ENCODE measurements at regions not wholly inside any gene's neighbourhood (a gene's known extent, or its start where the extent isn't known, plus 50 kb on each side); places are given as distances from the start of the nearest gene placed in this dataset.
"Not testable (repeated sequence)": the region's sequence is repeated elsewhere in the genome, so short reads cannot be mapped to it uniquely, and the experiment has no call there.

DNA sequence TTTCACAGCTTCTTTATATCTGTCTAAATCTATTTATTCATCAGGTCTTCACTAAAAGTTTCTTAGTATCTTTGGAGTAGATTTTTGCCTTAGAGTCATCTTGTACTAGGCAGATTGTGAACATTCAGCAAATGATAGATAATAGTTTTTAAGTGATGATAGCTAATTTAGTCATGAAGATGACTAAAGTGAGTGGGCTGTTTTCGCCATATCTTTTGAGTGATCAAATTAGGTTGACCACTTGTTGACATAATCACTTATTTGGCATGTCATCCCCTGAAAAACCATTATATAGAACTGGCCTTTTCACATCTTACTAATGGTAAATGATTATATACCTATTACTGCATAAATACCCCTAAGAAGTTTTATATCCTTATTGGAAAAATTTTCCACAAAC is 999.2 kb downstream of the PCDH17 start:
- no peak for ATAC-seq

DNA sequence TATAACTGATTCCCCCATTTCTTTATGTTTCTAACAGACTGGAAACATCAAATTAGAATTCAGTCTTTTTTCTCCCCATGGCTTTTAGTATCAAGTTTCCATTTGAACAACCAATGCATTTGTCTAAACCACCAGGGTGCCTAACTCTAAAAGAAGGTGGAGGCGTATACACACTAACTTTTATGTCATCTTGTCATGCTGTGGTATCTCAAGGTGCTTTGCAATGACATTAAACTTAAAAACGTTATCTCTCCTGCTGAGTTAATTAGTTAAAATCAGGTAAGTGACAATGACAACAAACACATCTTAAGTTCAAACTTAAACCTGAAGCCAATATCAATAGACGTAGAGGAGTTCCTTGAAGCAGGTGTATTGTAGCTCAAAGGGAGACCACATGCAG is 1001.7 kb downstream of the PCDH17 start:
- no peak for ATAC-seq

DNA sequence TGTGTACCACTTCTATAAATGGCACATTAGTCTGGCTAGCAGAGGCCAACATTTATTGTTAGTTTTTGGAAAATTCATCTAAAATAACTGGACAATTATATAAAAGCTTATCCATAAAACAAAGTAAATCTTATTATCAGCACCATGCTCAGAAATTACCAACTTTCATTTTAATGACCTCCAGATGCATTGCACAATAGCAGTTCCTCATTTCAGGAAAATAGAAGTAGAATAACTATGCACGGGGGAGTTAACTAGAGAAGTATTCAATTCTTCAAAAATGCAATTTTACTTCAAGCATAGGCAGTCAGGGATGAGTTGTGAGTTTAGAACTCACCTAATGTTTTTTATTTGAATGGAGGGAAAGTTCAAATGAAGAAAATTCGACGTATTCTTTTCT is 1023.5 kb downstream of the PCDH17 start:
- ATAC-seq, result no peak

DNA sequence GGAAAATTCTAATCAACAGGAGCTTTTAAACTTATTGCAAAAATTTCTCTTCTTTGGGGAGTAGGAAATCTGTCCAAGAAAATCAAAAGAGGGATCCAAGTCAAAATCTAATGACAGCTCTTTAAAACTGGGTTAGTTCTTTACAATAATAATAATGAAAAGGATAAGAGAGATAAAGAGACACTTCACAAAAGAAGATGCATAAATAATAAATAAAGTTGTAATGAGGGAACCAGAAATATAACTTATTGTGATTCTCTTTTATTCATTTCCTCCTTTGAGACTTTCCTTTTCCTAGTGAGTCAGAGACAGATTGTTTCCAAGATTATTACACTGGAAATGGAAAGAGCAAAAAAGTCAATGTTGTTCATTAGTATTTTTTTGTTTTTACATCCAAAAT is 1029.3 kb downstream of the PCDH17 start:
- ATAC-seq, result no peak

DNA sequence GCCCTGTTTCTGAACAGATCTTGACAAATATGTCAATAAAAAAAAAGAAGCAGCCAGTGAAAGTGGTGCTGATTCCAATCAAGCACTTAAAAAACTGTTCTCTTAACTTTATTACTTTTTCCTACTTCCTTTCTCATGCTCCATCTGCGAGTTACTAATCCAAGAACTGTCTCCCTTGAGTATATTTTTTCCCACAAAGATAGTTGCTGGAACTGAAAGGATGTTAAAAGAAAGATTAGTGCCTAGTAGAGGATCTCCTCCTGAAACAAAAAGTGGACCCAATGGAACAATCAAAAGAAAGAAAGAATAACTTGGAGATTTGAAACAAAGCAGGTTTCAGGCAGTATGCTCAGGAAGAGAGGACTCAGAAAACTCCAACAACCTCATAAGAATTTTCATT is 1034.8 kb downstream of the PCDH17 start:
- ATAC-seq, result no peak

DNA sequence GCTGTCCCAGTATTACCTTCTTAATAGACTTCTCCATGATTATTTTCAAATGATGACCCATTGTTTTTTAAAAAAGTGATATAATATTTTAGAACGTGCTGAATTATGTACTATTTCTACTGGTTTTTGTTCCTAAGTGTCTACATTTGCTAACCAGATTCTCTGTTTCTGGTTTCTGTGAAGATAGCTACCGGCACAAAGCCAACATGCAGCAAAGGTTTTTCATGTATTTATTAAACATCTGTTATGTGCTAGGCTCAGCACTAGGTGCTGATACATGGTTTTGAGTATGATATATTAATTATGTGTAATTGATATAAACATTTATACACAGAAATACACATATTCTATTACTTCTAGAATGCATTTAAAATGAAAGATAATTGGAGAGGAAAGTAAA is 1035.6 kb downstream of the PCDH17 start:
- no peak for ATAC-seq

DNA sequence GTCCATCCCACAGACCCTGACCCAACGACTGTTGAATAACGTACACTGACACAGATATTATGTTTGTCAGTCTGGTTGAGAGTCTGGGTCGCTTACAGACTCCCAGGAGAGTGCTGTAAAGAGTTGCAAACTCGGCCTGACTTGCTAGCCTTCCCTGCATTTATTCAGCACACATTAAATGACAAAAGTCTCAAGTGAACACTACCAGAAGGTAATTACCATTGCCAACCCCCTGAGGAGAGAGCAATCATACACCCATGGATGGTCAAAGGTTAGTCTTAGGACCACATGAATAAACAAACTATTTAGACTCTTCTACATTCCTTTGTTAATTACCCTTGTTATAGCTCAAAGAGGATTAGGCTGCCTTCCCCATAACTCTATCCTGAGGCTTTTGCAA is 1048.6 kb downstream of the PCDH17 start:
- no peak for ATAC-seq

DNA sequence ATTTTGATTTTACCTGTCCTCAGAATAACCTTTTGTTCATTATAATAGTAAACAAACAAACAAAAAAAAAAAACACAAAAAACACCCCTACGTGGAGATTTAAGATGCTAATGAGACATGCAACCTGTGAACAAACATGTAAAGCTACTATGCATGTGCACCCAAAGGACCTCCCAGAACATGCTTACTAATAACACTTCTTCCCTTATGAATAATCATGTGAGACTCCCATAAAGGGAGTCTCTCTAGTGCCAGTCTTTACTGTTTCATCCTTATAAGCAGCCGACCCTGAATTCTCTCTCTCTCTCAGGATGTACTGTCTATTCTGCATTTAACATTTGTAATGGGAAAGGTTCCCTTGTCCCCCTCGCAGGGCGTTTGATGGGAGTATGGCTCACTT is 1051.1 kb downstream of the PCDH17 start:
- ATAC-seq, result no peak

DNA sequence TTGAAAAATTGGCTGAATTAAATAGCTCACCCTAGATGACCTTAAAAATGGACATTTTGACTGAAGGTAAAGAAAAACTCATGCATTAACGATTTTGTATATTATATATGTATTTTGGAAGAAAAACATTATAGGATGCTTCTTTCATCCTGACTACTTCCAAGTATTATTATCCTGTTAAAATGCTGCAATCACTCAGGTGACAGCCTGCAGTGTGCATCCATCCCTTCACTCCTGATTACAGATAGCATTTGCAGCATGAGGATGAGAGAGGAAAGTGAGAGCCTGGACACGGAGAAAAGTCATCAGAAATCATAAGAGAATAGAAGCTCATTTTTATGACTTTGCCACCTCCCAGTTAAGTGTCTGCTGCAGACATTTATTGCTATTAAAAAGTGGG is 1055.6 kb downstream of the PCDH17 start:
- no peak for ATAC-seq

DNA sequence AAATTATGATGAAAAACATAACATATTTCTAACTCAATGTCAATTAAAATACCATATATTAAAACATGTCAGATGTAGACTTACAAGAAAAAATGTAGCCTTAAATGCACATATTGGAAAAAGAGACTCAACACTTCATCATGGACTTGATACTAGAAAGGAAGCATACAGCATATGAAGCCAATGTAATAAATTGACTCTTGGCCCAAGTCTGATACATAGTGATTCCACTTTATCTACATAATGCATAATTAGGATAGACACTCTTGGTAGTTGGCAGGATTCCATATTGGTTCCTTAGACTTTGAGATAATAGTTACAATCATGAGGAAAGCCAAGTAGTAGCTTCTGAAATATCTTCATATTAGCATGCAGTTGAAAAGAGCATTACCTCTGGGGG is 1067.0 kb downstream of the PCDH17 start:
- no peak for ATAC-seq

DNA sequence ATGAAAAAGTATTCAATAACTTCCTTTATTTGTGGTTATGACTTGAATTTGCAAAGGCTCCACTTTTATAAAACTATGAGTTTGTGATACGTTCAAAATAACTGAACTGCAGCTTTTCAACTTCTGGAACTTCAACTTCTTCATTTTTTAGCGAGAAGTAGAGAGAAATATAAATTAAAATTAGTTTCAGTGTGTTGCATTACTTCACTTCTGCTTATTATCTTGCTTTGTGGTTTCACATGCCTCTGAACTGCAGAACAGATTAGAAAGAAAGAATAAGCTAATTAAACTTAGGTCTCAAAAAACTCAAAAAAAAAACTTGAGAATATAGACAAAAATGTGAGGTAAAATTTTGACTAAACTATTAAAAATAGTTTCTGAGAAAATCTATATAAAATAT is 1073.4 kb downstream of the PCDH17 start:
- no peak for ATAC-seq

DNA sequence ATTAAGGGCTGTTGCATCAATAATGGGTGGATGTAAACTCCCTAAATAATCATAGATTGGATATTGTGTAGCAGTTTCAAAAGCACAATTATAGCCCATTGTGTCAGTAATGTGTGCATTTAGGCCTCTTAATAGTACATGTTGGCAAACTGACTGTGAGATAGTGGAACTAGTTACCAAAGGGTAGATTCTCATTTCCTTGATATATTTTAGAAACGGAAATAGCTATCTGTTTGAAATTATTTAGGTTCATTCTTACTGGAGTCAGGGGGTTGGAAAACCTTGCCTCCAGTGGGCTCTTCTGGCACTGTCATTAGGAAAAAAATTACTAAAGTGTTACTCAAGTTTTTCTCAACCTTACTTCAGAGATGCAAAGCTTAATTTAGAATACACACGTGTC is 1074.9 kb downstream of the PCDH17 start:
- ATAC-seq, result no peak

DNA sequence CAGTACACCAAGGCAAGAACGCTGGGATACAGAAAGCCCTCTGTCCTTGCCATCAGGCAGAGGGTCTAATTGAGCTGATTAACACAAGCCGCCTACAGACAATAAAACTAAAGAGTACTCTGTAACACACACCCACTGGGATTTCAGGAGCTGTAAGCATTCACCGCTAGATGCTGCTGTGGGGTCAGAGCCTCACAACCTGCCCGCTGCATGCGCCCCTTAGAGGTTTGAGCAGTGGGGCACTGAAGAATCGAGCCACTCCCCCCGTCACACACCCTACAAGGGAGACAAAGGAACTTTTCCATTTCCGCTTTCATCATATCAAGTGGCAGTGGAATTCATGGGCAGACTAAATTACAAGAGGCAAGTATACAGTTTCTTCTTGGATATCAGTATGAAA is 1080.6 kb downstream of the PCDH17 start:
- no peak for ATAC-seq

DNA sequence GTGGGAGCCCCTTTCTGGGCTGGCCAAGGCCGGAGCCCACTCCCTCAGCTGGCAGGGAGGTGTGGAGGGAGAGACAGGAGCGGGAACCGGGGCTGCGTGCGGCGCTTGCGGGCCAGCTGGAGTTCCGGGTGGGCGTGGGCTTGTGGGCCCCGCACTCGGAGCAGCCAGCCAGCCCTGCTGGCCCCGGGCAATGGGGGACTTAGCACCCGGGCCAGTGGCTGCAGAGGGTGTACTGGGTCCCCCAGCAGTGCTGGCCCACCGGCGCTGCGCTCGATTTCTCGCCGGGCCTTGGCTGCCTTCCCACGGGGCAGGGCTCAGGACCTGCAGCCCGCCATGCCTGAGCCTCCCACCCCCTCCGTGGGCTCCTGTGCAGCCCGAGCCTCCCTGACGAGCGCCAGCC is 1082.5 kb downstream of the PCDH17 start:
- ATAC-seq, result not testable (repeated sequence)

DNA sequence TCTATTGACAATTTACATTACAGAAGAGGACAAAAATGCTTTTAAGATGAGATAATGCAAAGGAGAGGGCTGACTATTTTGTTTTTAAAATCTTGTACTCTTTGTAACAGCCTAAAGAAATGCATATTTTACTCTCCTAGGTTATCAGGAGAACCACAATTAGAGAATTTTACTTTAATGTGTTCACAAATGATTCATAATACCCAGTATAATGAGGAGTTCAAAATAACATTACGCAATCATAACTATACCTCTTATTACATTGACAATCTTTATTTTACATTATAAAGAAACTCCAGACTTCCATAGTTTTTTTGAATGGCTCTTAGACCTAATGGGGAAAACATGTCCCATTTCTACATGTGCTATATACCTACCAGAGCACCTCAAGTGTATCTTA is 1089.7 kb downstream of the PCDH17 start:
- no peak for ATAC-seq

DNA sequence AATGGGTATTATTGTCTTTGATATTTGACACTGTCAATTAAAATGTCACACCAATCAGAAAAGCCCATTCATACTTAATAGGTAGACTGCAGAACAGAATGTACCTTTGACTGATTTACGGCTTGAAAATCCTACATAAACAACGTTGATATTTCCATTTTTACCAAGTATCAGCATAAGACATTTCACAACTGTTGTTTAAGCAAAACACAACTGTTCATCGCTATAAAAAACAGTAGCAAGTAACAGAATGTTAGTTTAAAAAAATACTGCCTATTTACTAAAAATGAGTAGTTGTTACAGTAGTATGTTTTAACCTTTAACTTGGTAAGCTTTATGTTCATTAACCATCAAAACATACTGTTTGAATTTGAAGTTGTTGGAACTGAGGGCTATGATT is 1096.6 kb downstream of the PCDH17 start:
- no peak for ATAC-seq

DNA sequence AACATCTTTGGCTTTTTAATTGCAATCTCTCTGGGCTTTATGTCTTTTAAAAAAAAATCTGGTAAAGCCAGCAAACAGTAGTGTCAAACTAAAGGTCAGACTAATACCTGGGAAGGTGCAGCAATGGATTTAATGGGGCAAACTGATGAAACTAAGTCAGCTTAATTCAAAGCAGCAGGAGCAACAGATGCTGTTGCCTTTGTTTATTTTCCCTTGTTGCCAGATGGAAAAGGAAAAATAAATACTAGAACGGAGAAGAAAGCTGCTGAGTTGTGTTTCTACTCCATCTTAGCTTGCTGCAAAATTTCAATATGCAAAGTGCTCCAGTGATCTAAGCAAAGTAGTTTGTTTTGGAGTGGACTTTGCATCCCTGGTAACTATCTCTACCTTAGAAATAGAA is 1097.8 kb downstream of the PCDH17 start:
- ATAC-seq, result no peak

DNA sequence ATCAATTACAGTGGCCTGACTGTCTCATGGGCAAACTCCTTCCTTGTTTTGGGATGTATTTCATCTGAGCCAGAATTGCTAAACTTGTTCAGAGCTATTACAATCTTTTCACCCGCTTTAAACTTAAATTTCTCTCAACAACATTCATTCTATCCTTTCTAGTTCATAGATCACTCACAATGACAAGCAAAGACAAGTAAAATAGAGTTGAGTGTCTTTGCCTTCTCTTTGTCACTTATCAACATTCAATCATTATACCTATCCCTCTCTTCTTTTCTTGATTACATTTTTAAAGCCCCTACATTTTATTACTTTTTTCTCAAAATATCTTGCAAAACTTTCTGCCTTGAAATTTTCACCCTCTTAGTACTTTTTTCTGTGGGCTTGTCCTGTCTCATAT is 1113.1 kb downstream of the PCDH17 start:
- no peak for ATAC-seq

DNA sequence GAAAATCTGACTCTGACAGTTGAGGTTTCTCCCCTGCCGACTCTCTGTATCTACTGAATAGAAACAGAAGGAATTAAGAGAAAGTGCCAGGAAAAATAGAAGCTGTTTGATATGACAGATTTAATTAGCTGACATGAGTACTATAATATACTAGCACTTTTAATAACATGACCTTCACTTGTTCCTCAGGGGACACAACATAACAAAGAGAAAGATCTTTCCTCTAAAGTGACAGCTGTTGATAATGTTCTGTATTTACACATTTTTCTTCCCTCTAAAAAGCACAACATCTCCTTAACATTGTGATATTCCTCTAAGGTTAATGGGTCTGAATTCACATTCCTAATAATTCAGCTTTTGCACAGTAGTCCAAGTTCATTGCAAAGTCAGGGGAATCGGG is 1136.0 kb downstream of the PCDH17 start:
- ATAC-seq, result no peak

DNA sequence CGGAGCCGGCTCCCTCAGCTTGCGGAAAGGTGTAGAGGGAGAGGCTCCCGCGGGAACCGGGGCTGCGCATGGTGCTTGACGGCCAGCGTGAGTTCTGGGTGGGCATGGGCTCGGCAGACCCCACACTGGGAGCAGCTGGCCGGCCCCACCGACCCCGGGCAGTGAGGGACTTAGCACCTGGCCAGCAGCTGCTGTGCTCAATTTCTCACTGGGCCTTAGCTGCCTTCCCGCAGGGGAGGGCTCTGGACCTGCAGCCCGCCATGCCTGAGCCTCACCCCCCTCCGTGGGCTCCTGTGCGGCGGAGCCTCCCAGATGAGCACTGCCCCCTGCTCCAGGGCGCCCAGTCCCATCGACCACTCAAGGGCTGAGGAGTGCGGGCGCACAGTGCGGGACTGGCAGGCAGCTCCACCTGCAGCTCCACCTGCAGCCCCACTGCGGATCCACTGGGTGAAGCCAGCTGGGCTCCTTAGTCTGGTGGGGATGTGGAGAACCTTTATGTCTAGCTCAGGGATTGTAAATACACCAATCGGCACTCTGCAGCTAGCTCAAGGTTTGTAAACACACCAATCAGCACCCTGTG is 1141.8 kb downstream of the PCDH17 start:
- no peak for ATAC-seq

DNA sequence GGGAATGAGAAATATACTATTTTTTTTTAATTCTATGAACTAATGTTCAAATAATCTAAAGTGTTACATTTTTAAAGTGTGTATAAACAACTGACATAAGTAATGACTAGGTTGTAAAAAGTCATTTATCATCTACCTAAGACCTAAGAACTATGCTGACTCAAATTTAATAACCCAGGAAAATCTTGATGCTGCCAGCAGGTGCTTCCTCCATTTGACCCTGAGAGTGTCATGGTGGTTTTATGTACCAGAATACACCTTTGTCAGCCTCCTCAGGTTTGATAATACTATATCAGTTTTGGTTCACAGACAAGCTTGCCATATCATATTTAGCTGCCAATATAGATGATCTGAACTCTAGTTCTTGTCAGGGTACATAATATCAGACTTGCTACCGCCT is 1151.2 kb downstream of the PCDH17 start:
- ATAC-seq, result no peak

DNA sequence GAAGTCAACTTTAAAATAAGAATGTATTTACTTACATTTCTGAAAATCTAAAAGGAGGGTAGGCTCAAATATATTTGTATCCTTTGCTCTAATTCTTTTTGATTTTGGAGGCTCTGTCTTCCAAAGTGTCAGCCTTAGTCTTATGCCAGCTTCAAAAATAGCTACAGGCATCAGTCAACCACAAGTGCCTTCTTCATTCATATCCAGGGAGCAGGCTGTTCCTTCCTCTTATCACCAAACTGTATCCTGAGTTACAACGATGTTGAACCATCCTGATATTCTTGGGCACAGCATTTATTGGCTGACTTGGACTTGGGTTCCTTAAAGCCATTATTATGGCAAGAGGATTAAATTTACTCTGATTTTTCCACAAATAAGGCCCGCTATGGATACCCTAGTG is 1161.3 kb downstream of the PCDH17 start:
- ATAC-seq, result no peak

DNA sequence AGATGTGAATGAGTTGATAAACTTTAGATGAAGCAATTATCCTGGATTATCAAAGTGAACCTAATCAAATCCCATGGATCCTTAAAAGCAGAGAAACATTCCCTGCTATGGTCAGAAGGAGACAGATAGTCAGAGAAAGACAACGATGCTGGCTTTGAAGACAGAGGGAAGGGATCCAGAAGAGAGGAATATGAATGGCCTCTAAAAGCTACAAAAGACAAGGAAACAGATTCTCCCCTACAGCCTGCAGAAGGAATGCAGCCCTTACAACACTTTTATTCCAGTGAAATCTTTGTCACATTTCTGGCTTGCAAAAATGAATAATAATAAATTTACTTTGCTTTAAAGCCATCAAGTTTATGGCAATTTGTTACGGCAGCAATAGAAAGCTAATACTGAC is 1164.2 kb downstream of the PCDH17 start:
- ATAC-seq, result no peak

DNA sequence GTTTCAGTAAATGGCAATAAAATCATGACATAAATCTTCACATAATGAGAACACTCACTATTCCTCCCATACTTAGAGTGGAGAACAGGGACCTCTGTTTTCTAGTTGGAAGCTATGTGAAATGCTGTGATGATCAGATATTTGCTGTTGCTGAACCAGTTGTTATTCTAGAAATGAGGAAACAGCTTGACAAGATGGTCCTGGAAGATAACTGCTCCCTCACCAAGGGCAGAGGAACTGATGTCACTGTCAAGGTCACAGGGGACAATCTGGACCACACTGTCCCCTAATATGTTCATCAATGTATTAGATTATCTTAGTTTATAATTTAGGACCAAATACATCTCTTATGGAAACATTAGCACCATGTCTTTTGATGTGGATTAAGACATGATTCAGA is 1173.3 kb downstream of the PCDH17 start:
- ATAC-seq, result no peak

DNA sequence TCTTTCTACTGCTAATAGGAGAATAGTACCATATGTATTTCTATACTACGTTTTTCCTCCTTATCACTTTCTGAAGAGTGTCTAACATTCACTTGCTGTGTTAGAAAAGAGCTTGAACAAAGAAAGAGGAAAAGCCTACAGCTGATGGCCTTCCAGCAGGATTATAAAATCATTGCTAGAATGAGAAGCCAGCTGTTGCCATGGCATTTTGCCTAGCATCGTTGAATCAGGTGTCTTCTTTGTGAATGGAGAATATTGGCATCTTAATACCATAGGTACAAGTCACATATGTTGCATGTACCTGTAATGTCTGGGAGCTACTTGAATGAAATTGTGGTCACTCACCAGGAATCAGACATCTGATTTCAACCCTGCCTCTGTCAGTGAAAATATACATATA is 1174.9 kb downstream of the PCDH17 start:
- ATAC-seq, result no peak

DNA sequence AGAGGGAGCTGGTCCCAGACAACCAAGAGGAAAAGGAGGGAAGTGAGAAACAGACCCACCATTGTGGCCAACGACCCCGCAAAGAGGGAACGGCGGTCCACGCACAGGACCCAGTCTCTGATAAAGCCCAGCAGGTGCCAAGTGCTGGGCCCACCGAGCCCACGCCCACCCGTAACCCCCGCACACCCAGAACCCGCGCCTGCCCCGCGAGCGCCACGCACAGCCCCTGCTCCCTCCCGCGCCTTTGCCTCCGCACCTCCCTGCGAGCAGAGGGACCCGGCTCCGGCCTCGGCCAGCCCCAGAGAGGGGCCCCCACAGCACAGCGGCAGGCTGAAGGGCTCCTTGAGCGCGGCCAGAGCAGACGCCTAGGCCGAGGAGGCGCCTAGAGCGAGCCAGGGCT is 1192.2 kb downstream of the PCDH17 start:
- ATAC-seq, result no peak
